ENCODE measurements at regions not wholly inside any gene's neighbourhood (a gene's known extent, or its start where the extent isn't known, plus 50 kb on each side); places are given as distances from the start of the nearest gene placed in this dataset.

GRCh38 chr1:62967031-62967430 lies 183.1 kb downstream of the ATG4C start:
- TF ChIP-seq EZH2 (IDR thresholded peaks at IDR 0.05; ENCODE audit: borderline replicate concordance, insufficient read depth, low read depth, low read length, poor library complexity, severe bottlenecking) (no peak), CTCF (IDR thresholded peaks at IDR 0.05) (no peak)

All from B cell (primary cell).